ENCODE measurements at regions not wholly inside any gene's neighbourhood (a gene's known extent, or its start where the extent isn't known, plus 50 kb on each side); places are given as distances from the start of the nearest gene placed in this dataset.

DNA sequence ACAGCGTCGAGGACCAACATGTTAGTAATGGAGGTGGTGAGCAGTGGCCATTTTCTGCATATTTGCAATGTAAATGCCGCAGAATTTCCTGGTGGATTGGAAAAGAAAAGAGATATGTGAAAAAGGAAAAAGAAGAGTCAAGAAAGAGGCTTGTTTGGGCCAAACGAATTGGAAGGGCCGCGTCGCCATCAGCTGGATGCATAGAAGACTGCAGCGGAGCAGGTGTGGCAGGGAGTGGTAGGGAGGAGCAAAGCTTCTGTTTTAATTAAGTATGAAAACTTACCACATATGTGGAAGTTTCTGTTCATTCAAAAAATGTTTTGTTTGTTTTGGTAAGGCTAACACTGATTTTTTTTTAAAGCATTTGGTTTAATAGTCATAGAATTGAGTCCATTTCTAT lies 690.7 kb downstream of the NCAM2 start (continued):
- no peak for TF ChIP-seq ZBTB33 (IDR thresholded peaks at IDR 0.05; ENCODE audit: borderline replicate concordance, low read depth)
- no peak for TF ChIP-seq CHD2 (IDR thresholded peaks at IDR 0.05; ENCODE audit: low read length, partially characterized antibody)
- TF ChIP-seq, protein P1, sequence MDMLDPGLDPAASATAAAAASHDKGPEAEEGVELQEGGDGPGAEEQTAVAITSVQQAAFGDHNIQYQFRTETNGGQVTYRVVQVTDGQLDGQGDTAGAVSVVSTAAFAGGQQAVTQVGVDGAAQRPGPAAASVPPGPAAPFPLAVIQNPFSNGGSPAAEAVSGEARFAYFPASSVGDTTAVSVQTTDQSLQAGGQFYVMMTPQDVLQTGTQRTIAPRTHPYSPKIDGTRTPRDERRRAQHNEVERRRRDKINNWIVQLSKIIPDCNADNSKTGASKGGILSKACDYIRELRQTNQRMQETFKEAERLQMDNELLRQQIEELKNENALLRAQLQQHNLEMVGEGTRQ (IDR thresholded peaks at IDR 0.05; ENCODE audit: borderline replicate concordance, low read depth, low read length): no peak

DNA sequence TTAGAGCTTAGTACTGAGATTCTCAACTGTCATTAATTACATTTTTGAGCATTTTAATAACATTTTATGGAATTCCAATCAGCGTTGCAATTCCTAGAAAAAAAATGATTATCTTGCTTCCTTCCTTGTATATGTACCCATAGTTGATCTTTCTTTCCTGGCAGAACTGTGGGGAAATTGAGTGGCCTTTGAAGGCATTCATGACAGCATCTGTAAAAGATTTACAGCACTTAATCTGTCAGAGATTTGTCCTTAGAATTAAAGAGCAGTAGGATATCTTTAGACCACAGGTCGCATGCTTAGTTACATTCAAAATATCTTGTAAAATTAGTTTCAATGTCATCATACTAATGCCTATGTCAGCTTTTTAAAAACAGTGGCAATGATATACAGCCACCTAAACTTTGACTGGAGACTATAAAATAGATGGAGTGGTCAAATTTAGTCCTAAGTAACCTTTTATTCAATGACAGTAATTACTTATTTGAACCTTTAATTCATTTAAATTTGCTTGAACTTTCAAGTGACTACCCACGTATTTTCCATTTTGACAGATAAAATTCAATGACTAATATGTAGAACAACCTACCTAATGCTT lies 692.0 kb downstream of the NCAM2 start:
- Histone ChIP-seq H3K27ac (ENCODE audit: low read depth in 2 of 2, low read length in 1 of 2) (no peak overlapping the region), H3K9me3 (no peaks in the 10 kb centered on the region), H3K9ac (no peak overlapping the region), H3K27me3 (ENCODE audit: insufficient read depth) (no peaks in the 10 kb centered on the region), H3K79me2 (ENCODE audit: insufficient read depth) (no peaks in the 10 kb centered on the region), H4K20me1 (ENCODE audit: insufficient read depth) (no peaks in the 10 kb centered on the region), H3F3A (replicated peaks; ENCODE audit: insufficient read depth) (no peaks in the 10 kb centered on the region), H3K36me3 (replicated peaks in 1 of 2; ENCODE audit: control insufficient read depth in 1 of 2, insufficient read depth in 2 of 2, low read length in 1 of 2) (no peaks in the 10 kb centered on the region), H3K4me3 (ENCODE audit: low read depth in 2 of 2, low read length in 1 of 2) (no peak overlapping the region), H3K4me2 (no peak overlapping the region), H2AFZ (ENCODE audit: low read depth) (0 out of 2 replicates have a peak overlapping the region, but pooled peaks have one; percentile 60), H3K9me2 (no peaks in the 10 kb centered on the region), H3K4me1 (ENCODE audit: control insufficient read depth in 1 of 2, insufficient read depth in 2 of 2, low read depth in 1 of 2, low read length in 1 of 2) (no peaks in the 10 kb centered on the region; a peak in 1 of 4 replicates)
- 63% methylated on average over 3 of the region's 3 CpGs for WGBS (ENCODE audit: low lambda C conversion rate)
- TF ChIP-seq YY1 (IDR thresholded peaks at IDR 0.05; ENCODE audit: low read depth) (no peak), ELF1 (IDR thresholded peaks at IDR 0.05) (no peak), JUND (IDR thresholded peaks at IDR 0.05) (no peak), RFX5 (IDR thresholded peaks at IDR 0.05; ENCODE audit: low read length) (no peak), FOXJ3 (CRISPR knock-in tag; IDR thresholded peaks at IDR 0.05) (no peak), GABPA (IDR thresholded peaks at IDR 0.05; ENCODE audit: low read depth) (no peak), EP300 (IDR thresholded peaks at IDR 0.05; ENCODE audit: borderline replicate concordance in 1 of 2, low read depth in 1 of 2, low read length in 1 of 2) (no peak), FOSL2 (IDR thresholded peaks at IDR 0.05; ENCODE audit: borderline replicate concordance, low read depth) (no peak), EZH2phosphoT487 (IDR thresholded peaks at IDR 0.05; ENCODE audit: borderline replicate concordance, low read depth) (no peak), RXRA (IDR thresholded peaks at IDR 0.05; ENCODE audit: borderline replicate concordance, low read depth) (no peak), ZBTB33 (IDR thresholded peaks at IDR 0.05; ENCODE audit: borderline replicate concordance, low read depth) (no peak)
- TF ChIP-seq, protein P2, sequence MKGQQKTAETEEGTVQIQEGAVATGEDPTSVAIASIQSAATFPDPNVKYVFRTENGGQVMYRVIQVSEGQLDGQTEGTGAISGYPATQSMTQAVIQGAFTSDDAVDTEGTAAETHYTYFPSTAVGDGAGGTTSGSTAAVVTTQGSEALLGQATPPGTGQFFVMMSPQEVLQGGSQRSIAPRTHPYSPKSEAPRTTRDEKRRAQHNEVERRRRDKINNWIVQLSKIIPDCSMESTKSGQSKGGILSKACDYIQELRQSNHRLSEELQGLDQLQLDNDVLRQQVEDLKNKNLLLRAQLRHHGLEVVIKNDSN (IDR thresholded peaks at IDR 0.05; ENCODE audit: borderline replicate concordance, low read depth): no peak
- TF ChIP-seq, protein P3, sequence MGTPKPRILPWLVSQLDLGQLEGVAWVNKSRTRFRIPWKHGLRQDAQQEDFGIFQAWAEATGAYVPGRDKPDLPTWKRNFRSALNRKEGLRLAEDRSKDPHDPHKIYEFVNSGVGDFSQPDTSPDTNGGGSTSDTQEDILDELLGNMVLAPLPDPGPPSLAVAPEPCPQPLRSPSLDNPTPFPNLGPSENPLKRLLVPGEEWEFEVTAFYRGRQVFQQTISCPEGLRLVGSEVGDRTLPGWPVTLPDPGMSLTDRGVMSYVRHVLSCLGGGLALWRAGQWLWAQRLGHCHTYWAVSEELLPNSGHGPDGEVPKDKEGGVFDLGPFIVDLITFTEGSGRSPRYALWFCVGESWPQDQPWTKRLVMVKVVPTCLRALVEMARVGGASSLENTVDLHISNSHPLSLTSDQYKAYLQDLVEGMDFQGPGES (IDR thresholded peaks at IDR 0.05; ENCODE audit: low read depth, low read length): no peak
- POLR2A ChIA-PET: no interaction called here
- no peak for DNase-seq
- CTCF ChIA-PET: no interaction called here

Measured in SK-N-SH (cell line).